ENCODE measurements at regions not wholly inside any gene's neighbourhood (a gene's known extent, or its start where the extent isn't known, plus 50 kb on each side); places are given as distances from the start of the nearest gene placed in this dataset.

GRCh38 chr4:152064753-152065152 lies 303.9 kb upstream of the GATB start (continued):
- TF ChIP-seq REST (IDR thresholded peaks at IDR 0.05; ENCODE audit: low read depth) (no peak), ZBTB33 (IDR thresholded peaks at IDR 0.05; ENCODE audit: extremely low read depth, insufficient replicate concordance, low read length) (no peak), CBX3 (IDR thresholded peaks at IDR 0.05; ENCODE audit: low read depth) (no peak), SRF (IDR thresholded peaks at IDR 0.05; ENCODE audit: low read depth) (no peak)

- Histone ChIP-seq H3K36me3 (ENCODE audit: control insufficient read depth in 1 of 2, insufficient read depth in 2 of 2, low read length in 2 of 2) (no peaks in the 10 kb centered on the region), H3K9me3 (ENCODE audit: control insufficient read depth in 1 of 2, insufficient read depth in 1 of 2, low read depth in 1 of 2, low read length in 2 of 2) (no peaks in the 10 kb centered on the region), H3K9me2 (ENCODE audit: insufficient read depth) (no peaks in the 10 kb centered on the region), H3K4me2 (ENCODE audit: low read length) (no peak overlapping the region), H2AFZ (ENCODE audit: low read depth, low read length, poor library complexity, severe bottlenecking) (no peak overlapping the region), H4K20me1 (ENCODE audit: insufficient read depth) (no peaks in the 10 kb centered on the region), H3K4me3 (replicated peaks in 1 of 2; ENCODE audit: low read depth in 1 of 2, low read length in 2 of 2) (no peak overlapping the region), H3K79me2 (ENCODE audit: insufficient read depth, low read length) (no peaks in the 10 kb centered on the region), H3K4me1 (ENCODE audit: control insufficient read depth in 1 of 2, insufficient read depth in 2 of 2, low read length in 2 of 2) (no peaks in the 10 kb centered on the region), H3K9ac (ENCODE audit: low read length) (no peak overlapping the region), H3K27ac (ENCODE audit: low read depth, low read length) (no peak overlapping the region), H3K27me3 (ENCODE audit: insufficient read depth, low read length) (no peaks in the 10 kb centered on the region)
- DNase-seq (ENCODE audit: low read depth, low spot score) (no peak), ATAC-seq (no peak)
- BruUV-seq (replicated peaks) = no TSS peak
- CTCF ChIA-PET = no interaction called here
- intact Hi-C loops (cut with micrococcal nuclease) = no loop called here
- POLR2A ChIA-PET = no interaction called here
- RAD21 ChIA-PET (ENCODE audit: low non-redundant PET in 1 of 2, low total read pairs in 2 of 2, uncharacterized antibody in 2 of 2, unreplicated experiment in 2 of 2) = no interaction called here
- TF ChIP-seq ZNF274 (IDR thresholded peaks at IDR 0.05; ENCODE audit: low read depth, low read length) (no peak), SIN3A (IDR thresholded peaks at IDR 0.05; ENCODE audit: low read depth) (no peak)
Measured at GRCh38 chr4:152064282-152064681, 303.5 kb upstream of the GATB start.
